Endothelial cell of hepatic sinusoid (primary cell): ENCODE measurements at regions not wholly inside any gene's neighbourhood (a gene's known extent, or its start where the extent isn't known, plus 50 kb on each side); places are given as distances from the start of the nearest gene placed in this dataset.

Source experiments
- in situ Hi-C: cut with HindIII; loops from 2 replicates; pipeline ENCODE4 v1.10.0; 2017; ENCODE audit warnings: low sequenced_read_pairs

DNA sequence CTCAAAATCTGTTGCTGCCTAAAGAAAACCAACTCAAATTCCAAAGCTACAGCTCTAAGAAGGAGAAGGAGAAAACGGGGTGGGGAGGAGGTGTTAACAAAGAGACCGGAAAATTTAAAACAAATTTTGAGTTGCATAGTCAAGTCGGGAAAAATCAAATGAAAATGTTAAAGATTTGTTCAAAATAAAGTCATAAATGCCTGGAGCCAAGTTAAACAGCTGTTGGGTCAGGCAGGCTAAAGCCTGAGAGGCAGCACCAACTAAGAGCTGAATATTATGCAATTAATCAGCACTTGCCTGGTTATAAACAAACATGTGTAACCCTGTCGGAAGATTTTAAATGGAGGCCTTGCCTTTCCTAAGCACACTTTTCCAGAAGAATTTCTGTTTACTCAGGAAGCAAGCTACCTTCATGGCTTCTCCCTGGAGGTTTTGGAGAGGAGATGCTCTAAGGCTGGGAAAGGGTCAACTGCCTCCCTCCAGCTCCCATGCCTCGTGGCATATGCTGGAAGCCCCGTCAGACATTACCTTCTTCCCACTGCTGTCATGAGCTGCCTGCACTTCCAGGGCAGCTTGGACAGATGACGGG, 270.5 kb downstream of the DMRT2 start:
- in situ Hi-C loops, result no loop called here

DNA sequence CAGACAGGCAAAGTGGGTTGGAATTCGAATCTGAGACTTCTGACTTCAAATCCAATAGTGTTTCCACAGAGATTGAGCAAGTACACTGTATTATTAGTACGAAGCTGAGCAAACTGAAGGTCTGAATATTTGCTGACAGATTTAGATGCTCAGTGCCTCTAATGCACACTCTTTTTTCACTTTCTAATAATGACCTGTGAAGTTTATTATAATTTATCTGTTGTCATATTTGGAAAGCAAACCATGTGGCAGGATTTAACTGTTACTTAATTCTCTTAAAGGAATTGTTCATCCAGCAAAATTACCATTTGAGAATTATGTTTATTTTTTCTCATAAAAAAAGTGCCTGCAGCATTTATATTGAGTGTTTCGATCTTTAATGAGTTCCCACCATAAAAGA, 277.3 kb downstream of the DMRT2 start:
- in situ Hi-C loops, result no loop called here

DNA sequence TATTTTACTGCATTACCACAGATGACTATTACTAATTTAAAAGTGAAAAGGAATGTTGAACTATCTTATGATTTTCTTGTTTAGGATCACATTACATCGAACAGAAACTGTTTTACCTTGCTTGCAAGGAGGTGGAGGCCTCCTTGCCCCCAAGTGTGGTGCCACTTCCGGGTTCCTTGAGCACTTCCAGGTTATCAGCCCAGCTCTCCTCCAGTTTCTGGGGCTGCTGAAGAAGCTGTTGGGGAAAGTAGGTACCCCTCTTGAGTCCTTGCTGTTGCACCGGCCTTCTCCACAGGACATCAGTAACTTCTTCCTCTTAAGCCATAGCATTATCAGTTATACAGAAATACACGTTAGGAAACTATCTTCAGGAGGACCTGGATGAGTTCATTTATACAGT, 278.2 kb downstream of the DMRT2 start:
- in situ Hi-C loops, result no loop called here

DNA sequence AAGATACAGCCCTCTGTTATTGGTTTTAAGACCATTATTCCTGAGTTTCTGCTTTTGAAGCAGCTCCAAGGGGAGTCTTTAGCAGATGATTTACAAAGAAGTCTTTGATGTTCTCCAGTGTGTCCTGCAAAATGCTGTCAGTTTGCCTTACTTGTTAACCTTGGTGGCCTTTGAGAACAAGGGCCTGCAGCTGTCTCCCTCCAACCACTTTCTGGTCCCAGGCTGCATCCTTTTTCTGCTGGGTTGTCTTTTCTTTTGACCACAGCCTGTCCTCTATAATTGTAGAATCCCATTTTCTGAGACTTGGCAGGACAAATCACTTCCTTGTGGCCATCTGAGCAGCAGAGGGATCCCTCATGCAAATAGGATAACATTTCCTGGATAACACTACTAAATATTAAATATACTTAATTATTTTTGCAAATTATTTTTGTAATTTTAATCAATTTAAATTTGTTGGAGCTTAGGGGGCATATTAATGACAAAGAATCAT, 281.4 kb downstream of the DMRT2 start:
- in situ Hi-C loops, result no loop called here

DNA sequence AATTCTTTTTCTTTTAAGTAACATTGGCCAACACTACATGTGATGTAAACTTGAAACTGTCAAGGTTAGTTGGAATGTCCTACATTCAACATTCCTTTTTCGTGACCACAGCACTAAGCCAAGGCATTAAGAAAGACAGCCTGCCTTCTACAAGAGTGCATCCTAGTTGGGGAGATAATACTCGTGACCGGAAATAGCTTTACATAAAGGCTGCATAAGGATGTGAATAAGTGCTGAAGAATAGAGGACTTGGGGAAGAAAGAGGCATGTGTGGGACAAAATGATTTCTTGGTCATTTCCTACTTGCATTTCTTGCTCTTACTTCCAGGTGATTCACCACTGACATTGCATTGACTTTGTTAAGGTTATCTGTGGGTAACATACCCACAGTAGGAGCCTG, 282.0 kb downstream of the DMRT2 start:
- in situ Hi-C loops, result no loop called here

DNA sequence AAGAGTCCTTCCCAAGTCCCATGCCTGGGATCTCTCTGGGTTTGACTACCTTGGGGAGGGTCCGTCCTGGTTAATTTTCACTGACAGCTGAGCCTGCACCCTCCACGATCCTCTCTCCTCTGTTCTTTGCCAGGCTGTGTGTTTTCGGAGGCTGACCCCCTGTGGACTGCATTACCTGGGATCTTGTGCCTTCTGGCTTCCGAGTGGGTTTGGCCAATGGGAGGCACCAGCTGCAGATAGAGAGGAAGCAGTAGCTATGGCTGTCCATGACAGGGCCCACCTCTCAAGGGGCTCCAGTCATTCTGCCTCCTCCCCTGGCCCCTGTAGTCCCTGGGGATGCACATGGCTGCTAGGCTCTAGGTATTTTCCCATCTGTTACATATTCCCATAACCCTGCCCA, 285.0 kb downstream of the DMRT2 start:
- in situ Hi-C loops, result no loop called here

DNA sequence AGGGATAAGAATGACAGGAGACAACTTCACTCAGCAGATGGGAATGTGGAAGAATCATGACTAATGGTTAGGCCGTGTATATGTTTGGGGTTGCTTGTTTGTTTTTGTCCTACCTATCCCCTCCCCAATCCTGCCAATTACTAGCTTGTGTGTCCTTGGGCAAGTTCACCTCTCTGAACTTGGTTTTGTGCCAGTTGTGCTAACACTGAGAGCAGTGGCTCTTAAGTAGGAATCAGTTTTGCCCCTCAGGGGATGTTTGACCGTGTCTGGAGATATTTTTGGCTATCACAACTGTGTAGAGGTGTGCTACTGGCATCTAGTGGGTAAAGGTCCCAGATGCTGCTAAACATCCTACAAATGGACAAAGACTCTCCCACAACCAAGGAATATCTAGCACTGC, 287.0 kb downstream of the DMRT2 start:
- in situ Hi-C loops, result no loop called here

DNA sequence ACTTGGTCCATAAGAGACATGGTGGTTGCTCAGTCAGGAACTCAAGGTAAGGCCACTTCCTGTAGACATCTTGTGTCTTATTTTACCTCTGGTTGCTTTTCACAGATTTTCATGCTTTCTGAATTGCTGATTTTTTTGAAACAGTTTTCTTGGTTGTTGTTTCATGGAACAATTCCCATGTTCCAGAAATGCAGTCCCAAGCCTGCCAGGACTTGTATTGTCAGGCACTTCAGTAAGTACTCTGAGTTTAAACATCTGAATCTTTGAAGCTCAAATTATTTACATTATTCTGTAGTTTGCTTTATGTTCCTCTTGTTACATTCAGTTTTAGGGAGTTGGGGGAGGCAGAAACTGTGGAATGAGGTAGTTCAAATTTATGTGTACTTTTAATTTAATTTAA, 290.2 kb downstream of the DMRT2 start:
- in situ Hi-C loops, result no loop called here

DNA sequence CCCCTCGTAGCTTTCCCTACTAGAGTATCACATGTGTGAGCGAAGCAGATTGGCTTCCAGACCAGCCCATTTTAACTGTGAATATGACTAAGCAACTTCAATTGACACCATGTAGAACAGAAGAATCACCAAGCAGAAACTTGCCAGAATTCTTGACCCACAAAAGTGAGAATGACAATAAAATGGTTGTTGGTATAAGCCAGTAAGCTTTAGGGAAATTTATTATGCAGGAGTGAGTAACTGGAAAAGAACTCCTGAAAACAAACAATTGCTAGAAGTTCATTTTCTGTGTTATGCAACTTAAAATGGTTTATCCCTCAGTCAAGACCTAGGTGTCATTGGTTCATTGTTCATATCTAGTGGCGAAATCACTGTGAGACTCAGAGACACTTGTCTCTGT, 303.1 kb downstream of the DMRT2 start:
- in situ Hi-C loops, result no loop called here

DNA sequence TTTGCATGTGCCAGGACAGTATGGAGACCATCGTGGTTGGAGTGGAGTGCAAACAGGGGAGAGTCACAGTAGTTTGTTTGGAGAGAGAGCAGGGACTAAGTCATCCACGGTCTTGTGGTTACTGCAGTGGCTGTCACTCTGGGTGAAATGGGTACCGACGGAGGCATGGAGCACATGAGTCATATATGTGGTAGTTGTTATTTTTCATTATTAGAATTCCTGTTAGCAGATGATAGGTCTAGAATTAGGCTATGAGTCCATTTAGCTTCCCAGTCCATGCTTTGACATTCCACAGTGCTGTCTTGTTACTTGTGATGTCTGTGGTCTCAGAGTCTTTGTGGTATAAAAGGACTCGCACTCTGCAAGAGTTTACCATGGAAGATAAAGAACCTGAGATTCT, 303.9 kb downstream of the DMRT2 start:
- in situ Hi-C loops, result no loop called here

DNA sequence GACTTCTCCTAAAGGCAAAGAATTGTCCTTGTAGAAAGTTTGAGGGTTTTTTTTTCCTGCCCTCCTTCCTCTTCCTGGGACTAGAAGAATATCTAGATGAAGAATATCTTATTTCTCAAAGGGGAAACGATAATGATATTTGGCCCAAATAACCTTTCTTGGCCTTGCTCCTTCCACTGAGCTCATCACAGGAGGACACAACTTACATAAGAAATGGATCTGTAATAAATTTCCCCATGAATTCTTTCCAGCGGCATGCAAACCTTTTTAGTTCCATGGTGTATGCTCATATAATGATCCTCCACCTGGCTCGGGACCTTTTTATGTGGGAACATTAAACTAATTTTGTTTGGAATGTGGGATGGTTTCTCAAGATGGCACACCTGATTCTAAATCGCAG, 304.4 kb downstream of the DMRT2 start:
- in situ Hi-C loops, result no loop called here

DNA sequence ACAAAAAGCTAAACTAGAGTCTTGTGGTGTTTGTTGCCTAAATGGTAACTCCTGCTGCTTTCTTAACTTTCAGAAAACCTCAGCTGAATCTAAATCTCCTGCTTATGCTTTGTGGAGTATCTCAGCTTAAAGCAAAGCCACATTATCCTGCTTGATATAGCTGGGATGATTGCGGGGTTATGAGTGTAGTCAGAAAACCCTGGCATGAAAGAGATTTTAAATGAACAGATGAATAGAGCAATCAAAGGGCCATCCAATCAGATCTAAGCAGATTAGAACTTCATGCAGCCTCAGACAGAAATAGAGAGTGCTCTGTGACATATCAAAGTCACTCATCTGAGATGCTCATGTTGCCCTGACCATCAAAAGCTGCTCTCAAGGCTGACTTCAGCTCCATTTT, 305.5 kb downstream of the DMRT2 start:
- in situ Hi-C loops, result no loop called here

DNA sequence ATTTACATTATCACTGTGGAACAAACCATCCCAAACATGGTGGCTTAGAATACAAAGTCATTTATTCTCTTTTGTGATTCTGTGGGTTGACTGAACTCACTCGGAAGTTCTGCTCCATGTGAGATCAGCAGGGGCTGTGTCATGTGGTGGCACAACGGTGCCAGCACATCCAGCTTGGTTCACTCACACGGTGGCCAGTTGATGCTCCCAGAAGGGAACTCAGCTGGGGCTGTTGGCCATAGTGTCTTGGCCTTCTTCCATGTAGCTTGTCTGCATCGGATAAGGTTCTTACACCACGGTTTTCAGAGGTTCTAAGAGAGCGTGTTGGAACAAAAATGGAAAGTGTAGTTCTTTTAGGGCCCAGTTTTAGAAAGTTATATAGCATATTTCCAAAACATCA, 312.7 kb downstream of the DMRT2 start:
- in situ Hi-C loops, result no loop called here

DNA sequence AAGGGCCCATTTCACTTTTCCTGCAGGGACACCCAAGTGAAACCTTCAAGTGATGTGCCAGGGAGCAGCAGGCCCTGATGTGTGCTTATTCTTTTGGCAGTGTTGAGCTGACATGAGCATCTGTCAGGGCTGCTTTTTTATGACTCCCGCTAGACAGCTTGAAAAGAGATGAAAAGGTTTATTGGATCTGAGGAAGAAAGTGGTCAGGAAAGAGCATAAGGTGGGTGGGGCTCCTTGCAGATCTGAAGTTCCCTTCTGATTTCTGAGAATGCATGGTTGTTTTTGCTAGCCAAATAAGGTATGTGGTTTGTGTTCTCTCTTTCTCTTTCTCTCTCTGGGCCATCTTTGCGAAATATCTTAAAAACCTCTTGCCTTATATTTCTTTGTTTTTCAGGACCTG, 316.1 kb downstream of the DMRT2 start:
- in situ Hi-C loops, result no loop called here

DNA sequence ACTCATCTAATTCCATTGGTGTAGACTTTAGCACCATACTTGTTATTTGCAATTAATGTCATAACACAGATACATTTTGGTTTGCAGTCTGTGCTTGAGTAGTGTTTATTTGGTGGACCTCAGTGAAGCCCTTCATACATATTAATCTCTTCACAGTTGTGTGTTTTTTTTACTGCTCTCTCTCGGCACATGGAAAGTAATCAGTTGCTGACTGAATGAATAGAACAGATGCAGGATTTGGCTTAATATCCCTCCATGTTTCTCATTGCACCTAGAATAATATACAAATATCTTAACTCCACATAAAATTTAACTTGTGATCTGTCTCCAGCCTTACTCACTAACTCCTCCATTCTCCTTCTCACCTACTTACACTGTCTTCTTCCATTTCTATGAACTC, 319.1 kb downstream of the DMRT2 start:
- in situ Hi-C loops, result no loop called here

DNA sequence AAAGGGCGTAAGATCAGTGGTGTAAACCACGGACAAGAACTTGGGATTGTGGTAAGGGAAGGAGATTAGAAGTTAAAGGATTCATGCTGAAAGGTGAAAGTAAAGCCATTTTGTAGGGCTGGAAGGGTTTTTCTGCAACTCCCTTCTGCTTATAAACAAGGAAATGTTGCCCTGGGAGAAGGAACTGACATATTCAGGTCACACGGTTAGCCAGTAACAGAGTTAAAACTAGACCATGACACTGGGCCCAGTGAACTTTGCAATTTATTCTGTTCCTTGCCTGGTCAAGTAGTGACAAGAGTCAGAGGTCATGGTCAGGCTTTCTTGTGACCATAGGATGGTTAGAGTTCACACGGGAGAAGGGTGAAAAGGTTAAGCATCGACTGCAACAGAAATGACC, 323.3 kb downstream of the DMRT2 start:
- in situ Hi-C loops, result no loop called here

DNA sequence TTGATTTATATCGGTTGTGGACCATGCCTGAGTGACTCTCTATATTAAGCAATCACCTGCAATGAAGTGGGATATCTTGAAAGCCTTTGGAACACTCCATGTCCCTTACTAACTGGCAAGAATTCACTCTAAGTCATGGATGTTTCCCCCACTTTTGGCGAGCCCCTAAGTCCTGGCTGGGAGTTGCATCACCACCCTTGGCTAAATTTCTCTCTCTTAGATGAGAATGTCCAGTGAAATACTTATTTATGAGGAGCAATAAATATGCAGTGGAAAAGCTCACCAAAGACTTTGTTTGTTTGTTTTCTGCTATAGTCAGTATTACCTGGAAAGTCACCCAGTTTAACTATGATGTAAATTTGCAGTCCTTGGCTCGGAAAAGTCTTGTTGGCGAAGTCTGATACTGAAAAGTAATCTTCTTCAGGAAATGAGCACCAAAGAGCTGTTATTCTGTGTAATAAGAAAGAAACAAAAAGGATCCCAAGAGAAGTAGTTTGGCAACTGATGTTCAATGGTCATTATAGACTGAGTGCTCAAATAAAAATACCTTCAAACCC, 333.8 kb downstream of the DMRT2 start:
- in situ Hi-C loops, result no loop called here

DNA sequence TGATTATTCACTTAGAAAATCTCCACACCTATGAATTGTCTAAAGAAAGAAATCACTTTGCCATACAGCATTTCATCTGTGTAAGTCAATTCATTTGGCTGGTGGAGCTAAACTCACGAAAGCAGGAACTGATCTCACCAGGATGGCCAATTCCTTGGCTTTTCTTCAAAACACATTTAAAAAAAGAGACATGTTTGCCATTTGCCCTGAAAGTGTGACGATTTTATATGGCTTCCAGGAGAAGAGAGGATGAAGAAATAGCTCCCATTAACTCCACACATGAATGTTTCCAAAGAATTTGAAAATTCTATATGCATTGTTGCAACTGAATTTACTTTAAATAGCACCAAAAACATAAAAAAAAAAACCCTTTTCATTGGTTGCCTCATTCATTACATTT, 334.7 kb downstream of the DMRT2 start:
- in situ Hi-C loops, result no loop called here

DNA sequence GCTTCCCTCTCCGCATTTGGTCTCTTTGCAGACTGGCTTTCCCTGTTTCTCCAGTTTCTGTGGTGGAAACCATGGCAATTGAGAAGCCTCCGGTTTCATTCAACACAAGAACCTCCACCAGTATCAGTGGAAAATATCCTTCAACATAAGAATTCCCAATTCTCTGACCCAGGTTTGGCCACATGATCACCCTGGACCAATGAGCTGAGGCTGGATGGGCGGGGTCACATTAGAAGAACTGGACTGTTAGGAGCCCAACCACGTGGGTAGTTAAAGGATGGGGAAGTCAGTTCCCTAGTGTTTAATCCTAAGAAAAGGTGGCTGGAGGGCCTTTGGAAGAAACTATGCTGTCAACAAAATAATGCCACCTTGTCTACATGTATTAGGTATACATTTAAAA, 336.3 kb downstream of the DMRT2 start:
- in situ Hi-C loops, result no loop called here

DNA sequence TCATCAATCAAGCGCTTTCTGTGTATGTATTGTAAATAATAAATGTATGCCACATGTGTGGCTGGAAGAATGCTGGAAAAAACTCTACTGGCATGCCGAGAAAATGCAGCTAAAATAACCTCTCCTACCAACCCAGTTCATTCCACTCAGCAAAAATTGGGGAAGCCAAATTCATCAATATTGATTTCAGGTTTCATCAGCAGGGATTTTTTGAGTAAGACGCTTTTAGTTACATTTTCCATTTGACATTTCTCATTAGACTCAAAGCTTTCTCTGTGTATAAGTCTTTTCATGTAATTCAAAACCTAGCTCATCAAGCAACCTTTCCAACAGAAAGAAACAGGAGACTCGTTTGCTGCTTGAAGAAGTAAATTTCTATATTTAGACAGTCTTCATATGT, 338.1 kb downstream of the DMRT2 start:
- in situ Hi-C loops, result no loop called here

DNA sequence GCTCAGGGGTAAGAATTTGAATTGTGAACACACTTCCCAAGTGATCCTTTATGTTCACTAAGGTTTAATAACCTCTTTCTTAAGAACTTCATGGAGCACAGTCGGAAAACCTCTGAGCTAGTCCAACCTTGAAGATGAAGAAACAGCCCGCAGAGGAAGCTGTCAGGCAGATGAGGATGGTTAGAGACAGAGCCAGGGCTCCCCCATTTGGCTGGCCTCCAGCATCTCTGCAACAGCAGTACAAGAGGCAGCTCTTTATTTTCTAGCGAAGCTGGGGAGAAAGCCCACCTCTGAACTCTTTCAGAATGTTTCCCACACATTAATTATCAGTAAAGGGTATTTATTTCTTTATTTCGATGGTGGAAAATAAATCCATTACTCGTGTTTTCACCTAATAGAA, 350.8 kb downstream of the DMRT2 start:
- in situ Hi-C loops, result no loop called here

DNA sequence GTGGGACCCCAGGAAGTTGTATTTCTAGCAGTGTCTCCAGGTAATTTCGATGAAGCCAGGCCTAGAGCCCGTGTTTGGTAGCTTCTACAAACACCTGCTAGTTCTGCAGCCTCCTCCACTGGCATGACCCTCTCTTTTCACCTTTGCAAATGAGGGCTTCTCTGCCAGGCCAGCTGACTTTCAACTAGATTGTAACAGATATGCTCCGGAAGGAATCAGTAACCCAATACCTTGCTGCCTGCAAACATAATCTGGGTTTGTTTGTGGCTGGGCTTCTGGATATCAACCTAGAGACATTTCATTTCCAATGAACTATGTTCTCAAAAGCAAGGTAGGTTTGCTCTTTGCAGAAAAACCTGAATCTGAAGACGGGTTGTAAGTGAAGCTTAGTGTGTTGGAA, 354.8 kb downstream of the DMRT2 start:
- in situ Hi-C loops, result no loop called here

DNA sequence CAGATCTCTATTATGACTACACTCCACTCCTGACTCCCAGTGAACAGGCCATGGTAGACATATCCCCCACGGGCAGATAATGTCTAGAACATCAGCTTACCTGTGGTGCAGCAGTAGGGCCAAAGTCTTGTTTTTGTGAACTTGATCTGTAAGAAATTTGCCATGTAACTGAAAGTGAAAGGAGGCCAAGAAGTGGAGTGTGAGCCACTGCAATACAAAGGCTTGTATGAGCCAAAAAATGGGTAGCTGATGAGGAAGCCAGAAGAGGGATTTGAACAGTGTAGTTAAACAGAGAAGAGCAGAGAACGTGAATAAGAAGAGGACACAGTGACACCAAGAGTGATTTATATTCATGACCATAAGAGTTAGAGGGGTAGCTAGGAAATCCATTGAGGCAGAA, 361.7 kb downstream of the DMRT2 start:
- in situ Hi-C loops, result no loop called here
